ENCODE measurements at regions not wholly inside any gene's neighbourhood (a gene's known extent, or its start where the extent isn't known, plus 50 kb on each side); places are given as distances from the start of the nearest gene placed in this dataset.

GRCh38 chr14:62253171-62253570 is 491.0 kb downstream of the SNAPC1 start:
- TF ChIP-seq POLR2A (IDR thresholded peaks at IDR 0.05) (no peak), CTCF (IDR thresholded peaks at IDR 0.05) (no peak)
- 58% methylated on average over 1 of the region's 1 CpG for WGBS (ENCODE audit: insufficient coverage, low coverage, low lambda C conversion rate, missing lambda C conversion rate)
- H3K4me3 ChIP-seq = no peak overlapping the region
- H3K27ac ChIP-seq = no peak overlapping the region
- no peaks in the 10 kb centered on the region for H3K4me1 ChIP-seq
- DNase-seq (no peak), ATAC-seq (no peak)
- H3K36me3 ChIP-seq = no peaks in the 10 kb centered on the region
- no peaks in the 10 kb centered on the region for H3K9me3 ChIP-seq
- intact Hi-C loops (cut with DNase I) = no loop called here
- H3K27me3 ChIP-seq = no peaks in the 10 kb centered on the region

- no peaks in the 10 kb centered on the region for H3K4me1 ChIP-seq
- H3K27me3 ChIP-seq = no peaks in the 10 kb centered on the region
- H3K9me3 ChIP-seq = no peaks in the 10 kb centered on the region
- WGBS (ENCODE audit: insufficient coverage, low coverage, low lambda C conversion rate, missing lambda C conversion rate) = 70% methylated on average over 1 of the region's 2 CpGs
- DNase-seq (no peak), ATAC-seq (no peak)
- TF ChIP-seq POLR2A (IDR thresholded peaks at IDR 0.05) (no peak), CTCF (IDR thresholded peaks at IDR 0.05) (no peak)
- no peak overlapping the region for H3K27ac ChIP-seq
- no peaks in the 10 kb centered on the region for H3K36me3 ChIP-seq
- intact Hi-C loops (cut with DNase I) = no loop called here
- no peak overlapping the region for H3K4me3 ChIP-seq
Measured at GRCh38 chr14:62253911-62254310, 491.7 kb downstream of the SNAPC1 start.

DNA sequence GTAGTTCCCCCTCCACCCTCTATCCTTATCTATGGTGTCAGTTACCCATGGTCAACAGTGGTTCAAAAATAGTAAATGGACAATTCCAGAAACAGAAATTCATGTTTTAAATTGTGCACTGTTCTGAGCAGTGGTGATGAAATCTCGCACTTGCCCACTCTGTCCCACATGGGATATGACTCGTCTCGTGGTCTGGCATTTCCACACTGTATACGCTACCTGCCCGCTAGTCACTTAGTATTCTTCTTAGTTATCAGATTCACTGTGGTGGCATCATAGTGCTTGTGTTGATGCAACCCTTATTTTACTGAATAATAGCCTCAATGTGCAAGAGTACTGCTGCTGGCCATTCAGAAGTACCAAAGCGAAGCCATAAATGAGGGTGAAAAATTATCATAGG is 507.0 kb downstream of the SNAPC1 start:
- no peak for TF ChIP-seq CTCF (IDR thresholded peaks at IDR 0.05)
- TF ChIP-seq POLR2A (IDR thresholded peaks at IDR 0.05) = no peak
- Histone ChIP-seq H3K4me3 (no peak overlapping the region), H3K9me3 (no peaks in the 10 kb centered on the region), H3K36me3 (no peaks in the 10 kb centered on the region), H3K27ac (no peak overlapping the region), H3K27me3 (no peaks in the 10 kb centered on the region), H3K4me1 (no peaks in the 10 kb centered on the region)
- DNase-seq = no peak
- WGBS (ENCODE audit: insufficient coverage, low coverage, low lambda C conversion rate, missing lambda C conversion rate) = 52% methylated on average over 6 of the region's 6 CpGs
- intact Hi-C loops (cut with DNase I) = no loop called here
- no peak for ATAC-seq

DNA sequence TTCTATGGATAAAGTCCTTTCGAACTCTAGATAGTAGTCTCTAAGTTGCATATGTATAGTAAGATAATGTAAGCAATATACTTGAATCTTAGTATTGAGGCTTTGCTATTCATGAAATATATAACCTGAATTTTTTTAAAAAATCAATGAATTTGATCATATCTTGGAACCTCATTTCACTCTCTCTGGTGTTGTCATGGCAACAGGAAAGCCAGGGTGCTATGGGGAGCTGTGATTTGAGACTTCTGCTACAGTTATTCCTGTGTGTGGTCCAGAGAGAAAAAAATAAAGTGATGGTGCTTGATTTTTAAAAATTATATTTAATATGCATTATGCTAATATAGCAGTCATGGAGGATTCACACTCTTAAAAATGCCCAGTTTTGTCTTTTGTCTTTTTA is 508.0 kb downstream of the SNAPC1 start:
- ATAC-seq (no peak), DNase-seq (no peak)
- WGBS (ENCODE audit: insufficient coverage, low coverage, low lambda C conversion rate, missing lambda C conversion rate) = 19% methylated on average over 1 of the region's 1 CpG
- no peak overlapping the region for H3K4me3 ChIP-seq
- no peaks in the 10 kb centered on the region for H3K9me3 ChIP-seq
- no peak overlapping the region for H3K27ac ChIP-seq
- H3K27me3 ChIP-seq = no peaks in the 10 kb centered on the region
- intact Hi-C loops (cut with DNase I) = no loop called here
- TF ChIP-seq CTCF (IDR thresholded peaks at IDR 0.05) = no peak
- no peak for TF ChIP-seq POLR2A (IDR thresholded peaks at IDR 0.05)
- H3K4me1 ChIP-seq = no peaks in the 10 kb centered on the region
- H3K36me3 ChIP-seq = no peaks in the 10 kb centered on the region

DNA sequence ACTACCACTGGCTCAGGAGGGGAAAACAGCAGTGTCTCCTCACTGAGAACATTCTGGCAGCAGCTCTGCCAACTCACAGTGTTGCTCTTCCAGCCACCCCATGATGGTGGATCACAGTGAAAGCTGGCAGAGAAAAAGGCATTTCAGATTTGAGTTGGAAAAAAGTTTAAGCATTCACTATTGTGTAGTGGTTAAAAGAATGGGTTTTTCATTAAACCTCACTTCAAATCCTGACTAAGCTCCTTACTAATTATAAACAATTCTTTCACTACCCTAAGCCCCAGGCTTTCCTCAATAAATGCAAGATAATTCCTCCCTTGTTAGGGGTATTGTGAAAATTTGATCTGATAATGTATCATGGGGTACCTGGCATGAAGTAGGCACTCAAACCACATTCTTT is 518.1 kb downstream of the SNAPC1 start:
- TF ChIP-seq CTCF (IDR thresholded peaks at IDR 0.05) (no peak), POLR2A (IDR thresholded peaks at IDR 0.05) (no peak)
- no peak for ATAC-seq
- H3K27ac ChIP-seq = no peak overlapping the region
- no peaks in the 10 kb centered on the region for H3K9me3 ChIP-seq
- DNase-seq = no peak
- no peaks in the 10 kb centered on the region for H3K4me1 ChIP-seq
- no peaks in the 10 kb centered on the region for H3K27me3 ChIP-seq
- no peaks in the 10 kb centered on the region for H3K36me3 ChIP-seq
- intact Hi-C loops (cut with DNase I) = no loop called here
- H3K4me3 ChIP-seq = no peak overlapping the region
